ENCODE measurements at regions not wholly inside any gene's neighbourhood (a gene's known extent, or its start where the extent isn't known, plus 50 kb on each side); places are given as distances from the start of the nearest gene placed in this dataset.

DNA sequence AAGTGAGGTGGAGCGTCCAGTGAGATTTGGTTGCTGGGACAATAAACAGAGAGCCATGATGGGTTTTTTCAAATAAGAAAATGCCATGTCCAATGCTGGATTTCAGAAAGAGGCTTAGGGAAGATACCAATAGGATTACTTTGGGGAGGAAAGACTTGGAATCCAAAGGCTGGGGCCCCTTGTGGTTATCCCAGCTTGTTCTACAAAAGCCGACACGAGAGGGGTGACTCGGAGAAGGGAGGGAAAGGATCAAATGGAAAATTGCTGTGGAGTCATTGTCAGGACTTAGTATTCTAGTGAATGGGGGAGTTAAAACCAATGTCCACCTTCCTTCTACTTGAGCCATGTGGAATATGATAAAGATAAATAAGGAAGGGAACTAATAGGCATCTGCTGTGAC, 305.5 kb downstream of the SOX9 start:
- TF ChIP-seq, protein P1, sequence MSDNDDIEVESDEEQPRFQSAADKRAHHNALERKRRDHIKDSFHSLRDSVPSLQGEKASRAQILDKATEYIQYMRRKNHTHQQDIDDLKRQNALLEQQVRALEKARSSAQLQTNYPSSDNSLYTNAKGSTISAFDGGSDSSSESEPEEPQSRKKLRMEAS (IDR thresholded peaks at IDR 0.05; ENCODE audit: insufficient read depth, insufficient read length): no peak
- TF ChIP-seq, protein P2, sequence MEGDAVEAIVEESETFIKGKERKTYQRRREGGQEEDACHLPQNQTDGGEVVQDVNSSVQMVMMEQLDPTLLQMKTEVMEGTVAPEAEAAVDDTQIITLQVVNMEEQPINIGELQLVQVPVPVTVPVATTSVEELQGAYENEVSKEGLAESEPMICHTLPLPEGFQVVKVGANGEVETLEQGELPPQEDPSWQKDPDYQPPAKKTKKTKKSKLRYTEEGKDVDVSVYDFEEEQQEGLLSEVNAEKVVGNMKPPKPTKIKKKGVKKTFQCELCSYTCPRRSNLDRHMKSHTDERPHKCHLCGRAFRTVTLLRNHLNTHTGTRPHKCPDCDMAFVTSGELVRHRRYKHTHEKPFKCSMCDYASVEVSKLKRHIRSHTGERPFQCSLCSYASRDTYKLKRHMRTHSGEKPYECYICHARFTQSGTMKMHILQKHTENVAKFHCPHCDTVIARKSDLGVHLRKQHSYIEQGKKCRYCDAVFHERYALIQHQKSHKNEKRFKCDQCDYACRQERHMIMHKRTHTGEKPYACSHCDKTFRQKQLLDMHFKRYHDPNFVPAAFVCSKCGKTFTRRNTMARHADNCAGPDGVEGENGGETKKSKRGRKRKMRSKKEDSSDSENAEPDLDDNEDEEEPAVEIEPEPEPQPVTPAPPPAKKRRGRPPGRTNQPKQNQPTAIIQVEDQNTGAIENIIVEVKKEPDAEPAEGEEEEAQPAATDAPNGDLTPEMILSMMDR (IDR thresholded peaks at IDR 0.05; ENCODE audit: extremely low read depth in 1 of 2, insufficient read depth in 1 of 2, low read depth in 1 of 2, low read length in 2 of 2): no peak
- no peak for TF ChIP-seq POLR2AphosphoS5 (IDR thresholded peaks at IDR 0.05; ENCODE audit: insufficient read depth, low read depth, low read length)
